Sigmoid colon (tissue), 3 donors: ENCODE measurements at regions not wholly inside any gene's neighbourhood (a gene's known extent, or its start where the extent isn't known, plus 50 kb on each side); places are given as distances from the start of the nearest gene placed in this dataset.

Experiments used
- POLR2A ChIP-seq, 2 donors: fragments of 450-650 bp; IDR thresholded peaks; one replicate each; pipeline ENCODE4 v1.6.1; 2016; ENCODE audit warnings: antibody characterized with exemption in 2 of 2, mild to moderate bottlenecking in 2 of 2, moderate library complexity in 2 of 2
- TF ChIP-seq, protein P1 (sequence below), 4 experiments: fragments of 450-650 bp in 3 of 4; fragments of 200-600 bp in 1 of 4; IDR thresholded peaks; one replicate each; pipeline ENCODE4 v1.5.1; 2016 to 2019; ENCODE audit warnings: antibody characterized with exemption in 4 of 4, mild to moderate bottlenecking in 3 of 4, moderate library complexity in 2 of 4

DNA sequence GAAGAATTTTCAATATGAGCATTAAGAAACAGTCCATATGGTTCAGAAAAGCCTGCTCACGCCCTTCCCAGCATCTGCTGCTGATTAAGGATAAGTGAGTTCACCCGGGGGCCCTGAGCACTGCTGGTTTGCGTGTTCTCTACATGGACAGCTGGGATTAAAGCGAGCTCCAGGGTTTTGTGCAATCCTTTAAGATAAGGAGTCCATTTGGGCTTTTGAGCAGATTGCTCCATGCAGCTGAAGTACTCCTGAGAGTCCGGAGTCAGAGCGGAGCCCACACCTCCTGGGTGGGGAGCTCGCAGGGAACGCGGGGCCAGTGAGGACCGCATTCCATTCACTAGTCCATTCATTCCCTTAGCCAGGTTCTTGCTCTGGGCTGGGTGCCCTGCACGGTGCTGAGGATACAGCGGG, 149.3 kb upstream of the COL5A1 start:
- TF ChIP-seq POLR2A (IDR thresholded peaks at IDR 0.05), result no peak
- TF ChIP-seq, protein P1, sequence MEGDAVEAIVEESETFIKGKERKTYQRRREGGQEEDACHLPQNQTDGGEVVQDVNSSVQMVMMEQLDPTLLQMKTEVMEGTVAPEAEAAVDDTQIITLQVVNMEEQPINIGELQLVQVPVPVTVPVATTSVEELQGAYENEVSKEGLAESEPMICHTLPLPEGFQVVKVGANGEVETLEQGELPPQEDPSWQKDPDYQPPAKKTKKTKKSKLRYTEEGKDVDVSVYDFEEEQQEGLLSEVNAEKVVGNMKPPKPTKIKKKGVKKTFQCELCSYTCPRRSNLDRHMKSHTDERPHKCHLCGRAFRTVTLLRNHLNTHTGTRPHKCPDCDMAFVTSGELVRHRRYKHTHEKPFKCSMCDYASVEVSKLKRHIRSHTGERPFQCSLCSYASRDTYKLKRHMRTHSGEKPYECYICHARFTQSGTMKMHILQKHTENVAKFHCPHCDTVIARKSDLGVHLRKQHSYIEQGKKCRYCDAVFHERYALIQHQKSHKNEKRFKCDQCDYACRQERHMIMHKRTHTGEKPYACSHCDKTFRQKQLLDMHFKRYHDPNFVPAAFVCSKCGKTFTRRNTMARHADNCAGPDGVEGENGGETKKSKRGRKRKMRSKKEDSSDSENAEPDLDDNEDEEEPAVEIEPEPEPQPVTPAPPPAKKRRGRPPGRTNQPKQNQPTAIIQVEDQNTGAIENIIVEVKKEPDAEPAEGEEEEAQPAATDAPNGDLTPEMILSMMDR (IDR thresholded peaks at IDR 0.05), result no peak
